ENCODE measurements at regions not wholly inside any gene's neighbourhood (a gene's known extent, or its start where the extent isn't known, plus 50 kb on each side); places are given as distances from the start of the nearest gene placed in this dataset.
A peak's percentile ranks its signal among the peaks of the same experiment; 100 is the strongest.
"Not testable (repeated sequence)": the region's sequence is repeated elsewhere in the genome, so short reads cannot be mapped to it uniquely, and the experiment has no call there.

GRCh38 chr2:235433860-235434259, 60.0 kb upstream of the AGAP1 start:
- H3K4me2 ChIP-seq (ENCODE audit: low read depth, low read length), result peak overlapping the region; percentile 54
- H3K9me3 ChIP-seq (replicated peaks; ENCODE audit: insufficient read depth, low read length), result no peaks in the 10 kb centered on the region
- H3K9ac ChIP-seq (ENCODE audit: low read length), result peak overlapping the region; percentile 79
- peak overlapping the region; percentile 97 for H3K27ac ChIP-seq (ENCODE audit: low read length)
- H3K79me2 ChIP-seq (ENCODE audit: low read length), result no peaks in the 10 kb centered on the region
- H4K20me1 ChIP-seq (ENCODE audit: insufficient read depth, low read length), result no peaks in the 10 kb centered on the region
- H3K9me2 ChIP-seq (replicated peaks; ENCODE audit: insufficient read depth, low read length), result no peaks in the 10 kb centered on the region
- peaks cover 32% of the 10 kb centered on the region for H3K4me1 ChIP-seq (ENCODE audit: low read length)
- peak overlapping the region; percentile 9; the same call in 1 of the 2 replicates for H2AFZ ChIP-seq (ENCODE audit: low read length)
- TF ChIP-seq CTCF (IDR thresholded peaks at IDR 0.05; ENCODE audit: low read length) (peak; percentile 25), EZH2 (optimal IDR thresholded peaks at IDR 0.05; ENCODE audit: low read depth, low read length) (no peak)
- H3K4me3 ChIP-seq (ENCODE audit: low read length), result no peak overlapping the region; the same call in 1 of the 2 replicates
- H3K36me3 ChIP-seq (replicated peaks; ENCODE audit: insufficient read depth, low read length), result no peaks in the 10 kb centered on the region
- no peaks in the 10 kb centered on the region for H3K27me3 ChIP-seq (replicated peaks; ENCODE audit: insufficient read depth, low read length)
- peak; percentile 61 for DNase-seq
- H3F3A ChIP-seq (ENCODE audit: insufficient read depth, low read length), result peaks cover 16% of the 10 kb centered on the region

DNA sequence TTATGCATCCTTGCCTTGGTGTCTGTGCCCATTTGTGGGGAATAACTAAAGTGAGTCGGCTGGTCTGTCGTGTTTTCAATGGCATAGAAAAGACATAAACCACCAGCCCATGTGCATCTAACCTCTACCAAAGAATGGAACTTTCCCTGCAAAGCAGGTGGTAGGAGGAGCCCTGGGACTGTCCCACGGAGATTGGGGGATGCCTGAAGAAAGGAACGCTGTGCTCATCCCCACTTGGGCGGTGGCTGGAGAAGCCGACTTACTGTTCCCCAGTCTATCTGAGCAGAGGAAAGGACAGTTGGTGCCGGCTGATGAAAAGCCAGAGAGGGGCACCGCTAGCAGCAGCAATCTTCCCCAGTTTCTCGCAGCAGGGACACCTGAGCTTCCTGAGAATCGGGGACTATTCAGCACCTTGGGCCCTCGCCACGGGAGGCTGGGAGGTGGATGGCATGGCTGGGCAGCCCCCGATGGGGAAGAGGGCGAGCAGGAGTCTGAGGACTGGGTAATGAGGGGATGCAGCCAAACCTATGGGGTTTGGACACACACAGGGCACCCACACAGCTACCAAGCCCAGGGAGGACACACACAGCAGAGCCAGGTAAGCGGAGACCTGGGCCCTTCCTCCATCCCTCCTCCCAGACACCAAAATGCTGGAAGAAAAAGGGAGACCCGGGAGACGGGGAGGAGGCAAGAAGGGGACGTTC, 53.7 kb upstream of the AGAP1 start:
- H3K79me2 ChIP-seq (ENCODE audit: low read length), result no peaks in the 10 kb centered on the region
- no peak overlapping the region for H3K9ac ChIP-seq (ENCODE audit: low read length)
- H3K36me3 ChIP-seq (replicated peaks; ENCODE audit: insufficient read depth, low read length), result no peaks in the 10 kb centered on the region
- TF ChIP-seq EZH2phosphoT487 (IDR thresholded peaks at IDR 0.05; ENCODE audit: low read length), result no peak
- no peak for TF ChIP-seq EZH2 (optimal IDR thresholded peaks at IDR 0.05; ENCODE audit: low read depth, low read length)
- DNase-seq, result no peak
- no peaks in the 10 kb centered on the region for H3K9me2 ChIP-seq (replicated peaks; ENCODE audit: insufficient read depth, low read length)
- H3K4me3 ChIP-seq (ENCODE audit: low read length), result no peak overlapping the region
- H2AFZ ChIP-seq (ENCODE audit: low read length), result no peak overlapping the region; the same call in 1 of the 2 replicates
- H3K27ac ChIP-seq (ENCODE audit: low read length), result peak overlapping the region; percentile 65; the same call in 1 of the 2 replicates
- H3K4me2 ChIP-seq (ENCODE audit: low read depth, low read length), result peak overlapping the region; percentile 48; the same call in 1 of the 2 replicates
- H3K9me3 ChIP-seq (replicated peaks; ENCODE audit: insufficient read depth, low read length), result no peaks in the 10 kb centered on the region
- no peaks in the 10 kb centered on the region for H4K20me1 ChIP-seq (ENCODE audit: insufficient read depth, low read length)
- peaks cover 22% of the 10 kb centered on the region for H3K4me1 ChIP-seq (ENCODE audit: low read length)
- H3K27me3 ChIP-seq (replicated peaks; ENCODE audit: insufficient read depth, low read length), result no peaks in the 10 kb centered on the region
- H3F3A ChIP-seq (ENCODE audit: insufficient read depth, low read length), result peaks cover 8% of the 10 kb centered on the region

DNA sequence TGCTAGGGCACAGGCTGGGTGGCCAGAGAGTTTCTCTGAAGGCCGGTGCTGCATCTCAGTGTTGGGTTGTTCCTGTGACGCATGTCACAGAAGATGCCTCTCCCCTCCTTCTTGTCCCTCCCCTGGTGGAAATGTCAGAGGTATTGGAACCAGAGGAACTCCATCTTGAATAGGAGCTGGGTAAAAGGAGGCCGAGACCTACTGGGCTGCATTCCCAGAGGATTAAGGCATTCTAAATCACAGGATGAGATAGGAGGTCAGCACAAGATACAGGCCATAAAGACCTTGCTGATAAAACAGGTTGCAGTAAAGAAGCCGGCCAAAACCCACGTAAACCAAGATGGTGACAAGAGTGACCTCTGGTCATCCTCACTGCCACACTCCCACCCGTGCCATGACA, 50.3 kb upstream of the AGAP1 start:
- H3K9me3 ChIP-seq (replicated peaks; ENCODE audit: insufficient read depth, low read length); H3K27ac ChIP-seq (ENCODE audit: low read length); DNase-seq; H2AFZ ChIP-seq (ENCODE audit: low read length); H3K36me3 ChIP-seq (replicated peaks; ENCODE audit: insufficient read depth, low read length); H3K4me3 ChIP-seq (ENCODE audit: low read length); H3K27me3 ChIP-seq (replicated peaks; ENCODE audit: insufficient read depth, low read length); H3K79me2 ChIP-seq (ENCODE audit: low read length); H3K4me2 ChIP-seq (ENCODE audit: low read depth, low read length); H3K9ac ChIP-seq (ENCODE audit: low read length); H3K9me2 ChIP-seq (replicated peaks; ENCODE audit: insufficient read depth, low read length); H3F3A ChIP-seq (ENCODE audit: insufficient read depth, low read length); H4K20me1 ChIP-seq (ENCODE audit: insufficient read depth, low read length): not testable (repeated sequence)
- H3K4me1 ChIP-seq (ENCODE audit: low read length), result peaks cover 15% of the 10 kb centered on the region

All from MM.1S (cell line).